Type B pancreatic cell (in vitro differentiated cells): ENCODE measurements at regions not wholly inside any gene's neighbourhood (a gene's known extent, or its start where the extent isn't known, plus 50 kb on each side); places are given as distances from the start of the nearest gene placed in this dataset.

Source experiments
- DNase-seq: peaks from one replicate; pipeline ENCODE4 v3.0.0; 2021; ENCODE audit warnings: mixed read lengths; ENCODE audit not compliant: unreplicated experiment; ENCODE audit errors: extremely low spot score
- H3K27ac Mint-ChIP-seq: 2 replicates; pipeline ENCODE4 v1.8.0; 2021; ENCODE audit warnings: mild to moderate bottlenecking, mixed read lengths
- H3K27me3 Mint-ChIP-seq: 2 replicates; pipeline ENCODE4 v1.8.0; 2021; ENCODE audit warnings: mixed read lengths
- H3K36me3 Mint-ChIP-seq: 2 replicates; pipeline ENCODE4 v1.8.0; 2021; ENCODE audit warnings: mixed read lengths
- H3K4me1 Mint-ChIP-seq: one replicate; pipeline ENCODE4 v1.8.0; 2021; ENCODE audit warnings: mixed read lengths; ENCODE audit not compliant: unreplicated experiment
- H3K4me3 Mint-ChIP-seq: 2 replicates; pipeline ENCODE4 v1.8.0; 2021; ENCODE audit warnings: mild to moderate bottlenecking, mixed read lengths
- H3K9me3 Mint-ChIP-seq: 2 replicates; pipeline ENCODE4 v1.8.0; 2021; ENCODE audit warnings: mixed read lengths
- TF ChIP-seq, protein P1 (sequence below): fragments of 200-600 bp; sonication (generic); conservative IDR thresholded peaks from 2 replicates; pipeline ENCODE4 v1.5.0; 2021; ENCODE audit warnings: antibody characterized with exemption, mild to moderate bottlenecking

DNA sequence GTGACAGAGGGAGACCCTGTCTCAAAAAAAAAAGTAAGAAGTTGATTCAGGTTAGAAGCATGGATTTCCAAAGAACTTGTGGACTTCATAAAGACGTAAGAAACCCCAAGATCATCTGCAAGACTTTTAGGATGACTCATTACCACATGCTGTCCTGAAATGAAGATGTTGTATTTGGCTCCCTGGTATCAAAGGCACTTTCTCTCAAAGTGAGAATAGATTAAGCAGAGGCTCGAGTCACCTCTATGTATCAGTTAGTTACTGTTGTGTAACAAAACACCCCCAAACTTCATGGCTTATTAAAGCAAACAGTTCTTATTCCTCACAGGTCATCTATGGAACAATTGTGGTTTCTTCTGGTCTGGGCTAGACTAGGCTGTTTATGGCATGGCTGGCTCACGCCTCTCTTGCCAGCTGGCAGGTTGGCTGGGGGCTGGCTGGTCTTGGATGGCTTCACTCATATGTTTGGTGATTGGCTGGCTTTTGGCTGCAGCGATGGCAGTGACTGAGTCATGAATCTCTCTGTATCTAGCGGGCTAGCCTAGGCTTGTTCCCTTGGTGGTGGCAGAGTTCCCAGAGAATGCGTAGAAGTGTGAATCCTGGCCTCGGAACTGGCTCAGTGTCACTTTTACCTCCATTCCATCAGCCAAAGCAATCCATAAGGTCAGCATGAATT, 60.4 kb upstream of the MSI2 start:
- TF ChIP-seq, protein P1, sequence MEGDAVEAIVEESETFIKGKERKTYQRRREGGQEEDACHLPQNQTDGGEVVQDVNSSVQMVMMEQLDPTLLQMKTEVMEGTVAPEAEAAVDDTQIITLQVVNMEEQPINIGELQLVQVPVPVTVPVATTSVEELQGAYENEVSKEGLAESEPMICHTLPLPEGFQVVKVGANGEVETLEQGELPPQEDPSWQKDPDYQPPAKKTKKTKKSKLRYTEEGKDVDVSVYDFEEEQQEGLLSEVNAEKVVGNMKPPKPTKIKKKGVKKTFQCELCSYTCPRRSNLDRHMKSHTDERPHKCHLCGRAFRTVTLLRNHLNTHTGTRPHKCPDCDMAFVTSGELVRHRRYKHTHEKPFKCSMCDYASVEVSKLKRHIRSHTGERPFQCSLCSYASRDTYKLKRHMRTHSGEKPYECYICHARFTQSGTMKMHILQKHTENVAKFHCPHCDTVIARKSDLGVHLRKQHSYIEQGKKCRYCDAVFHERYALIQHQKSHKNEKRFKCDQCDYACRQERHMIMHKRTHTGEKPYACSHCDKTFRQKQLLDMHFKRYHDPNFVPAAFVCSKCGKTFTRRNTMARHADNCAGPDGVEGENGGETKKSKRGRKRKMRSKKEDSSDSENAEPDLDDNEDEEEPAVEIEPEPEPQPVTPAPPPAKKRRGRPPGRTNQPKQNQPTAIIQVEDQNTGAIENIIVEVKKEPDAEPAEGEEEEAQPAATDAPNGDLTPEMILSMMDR: no peak
- no peaks in the 10 kb centered on the region for H3K36me3 Mint-ChIP-seq
- H3K4me3 Mint-ChIP-seq: no peak overlapping the region
- H3K9me3 Mint-ChIP-seq: peaks cover 6% of the 10 kb centered on the region
- peaks cover 4% of the 10 kb centered on the region for H3K4me1 Mint-ChIP-seq
- no peak for DNase-seq
- H3K27ac Mint-ChIP-seq: no peak overlapping the region
- peaks cover 12% of the 10 kb centered on the region for H3K27me3 Mint-ChIP-seq

DNA sequence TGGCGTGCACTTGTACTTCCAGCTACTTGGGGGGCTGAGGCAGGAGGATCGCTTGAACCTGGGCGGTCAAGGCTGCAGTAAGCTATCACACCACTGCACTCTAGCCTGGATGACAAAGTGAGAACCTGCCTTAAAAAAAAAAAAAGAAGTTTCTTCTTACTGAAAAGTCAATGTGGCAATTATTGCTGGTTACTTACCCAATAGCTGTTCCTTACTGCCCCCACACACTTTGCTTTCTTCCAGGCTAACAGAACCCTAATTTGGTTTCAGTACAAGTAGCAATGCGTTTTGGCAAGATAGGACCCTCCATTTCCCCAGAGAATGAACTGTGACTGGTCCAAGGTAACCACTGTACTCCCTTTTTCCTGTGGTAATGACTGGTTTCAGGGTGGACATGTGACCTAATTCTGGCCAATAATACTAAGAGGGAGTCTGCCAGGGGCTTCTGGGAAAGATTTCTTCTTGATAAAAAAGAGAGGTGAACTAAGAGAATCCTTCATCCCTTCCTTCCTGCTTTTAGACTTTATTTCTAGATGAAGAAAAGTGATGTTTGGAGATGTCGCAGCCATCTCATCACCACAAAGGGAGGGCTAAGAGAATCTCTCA, 58.8 kb upstream of the MSI2 start:
- TF ChIP-seq, protein P1: no peak
- peaks cover 6% of the 10 kb centered on the region for H3K27me3 Mint-ChIP-seq
- no peak overlapping the region for H3K27ac Mint-ChIP-seq
- H3K36me3 Mint-ChIP-seq: no peaks in the 10 kb centered on the region
- peaks cover 6% of the 10 kb centered on the region for H3K9me3 Mint-ChIP-seq
- H3K4me3 Mint-ChIP-seq: no peak overlapping the region
- H3K4me1 Mint-ChIP-seq: peaks cover 4% of the 10 kb centered on the region
- no peak for DNase-seq

DNA sequence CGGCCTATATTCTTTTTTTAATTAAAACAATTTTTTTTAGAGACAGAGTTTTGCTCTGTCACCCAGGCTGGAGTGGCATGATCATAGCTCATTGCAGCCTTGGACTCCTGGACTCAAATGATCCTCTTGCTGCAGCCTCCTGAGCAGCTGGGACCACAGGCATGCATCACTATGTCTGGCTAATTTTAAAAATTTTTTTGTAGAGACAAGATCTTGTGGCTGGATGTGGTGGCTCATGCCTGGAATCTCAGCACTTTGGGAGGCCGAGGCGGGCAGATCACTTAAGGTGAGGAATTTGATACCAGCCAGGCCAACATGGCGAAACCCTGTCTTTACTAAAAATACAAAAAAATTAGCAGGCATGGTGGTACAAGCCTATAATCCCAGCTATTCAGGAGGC, 54.8 kb upstream of the MSI2 start:
- Mint-ChIP-seq H3K4me1 (no peaks in the 10 kb centered on the region), H3K4me3 (no peak overlapping the region), H3K27me3 (peaks cover 7% of the 10 kb centered on the region), H3K27ac (no peak overlapping the region), H3K9me3 (no peaks in the 10 kb centered on the region), H3K36me3 (no peaks in the 10 kb centered on the region)
- DNase-seq: no peak
- TF ChIP-seq, protein P1: no peak

DNA sequence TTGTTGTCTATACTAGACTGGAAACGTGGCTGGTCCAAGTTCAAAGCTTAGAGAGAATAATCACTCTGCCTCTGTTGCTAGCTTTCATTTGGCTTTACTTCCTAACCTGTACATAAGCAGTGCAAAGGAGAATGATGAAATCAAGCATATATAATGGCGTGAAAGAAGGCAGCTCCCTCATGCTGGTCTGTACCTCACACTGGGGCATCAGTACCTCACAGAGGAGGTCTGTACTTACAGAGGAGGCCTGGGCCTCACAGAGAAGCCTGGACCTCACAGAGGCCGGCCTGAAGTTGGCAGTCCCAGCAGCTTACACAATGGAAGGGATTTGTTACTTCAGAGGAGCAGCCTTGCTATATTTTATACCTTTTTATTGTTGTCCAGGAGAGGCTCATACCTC, 53.3 kb upstream of the MSI2 start:
- no peaks in the 10 kb centered on the region for H3K36me3 Mint-ChIP-seq
- H3K27me3 Mint-ChIP-seq: peaks cover 7% of the 10 kb centered on the region
- H3K27ac Mint-ChIP-seq: no peak overlapping the region
- H3K9me3 Mint-ChIP-seq: peaks cover 5% of the 10 kb centered on the region
- no peak for DNase-seq
- no peak overlapping the region for H3K4me3 Mint-ChIP-seq
- TF ChIP-seq, protein P1: no peak
- H3K4me1 Mint-ChIP-seq: no peaks in the 10 kb centered on the region
